ENCODE measurements at regions not wholly inside any gene's neighbourhood (a gene's known extent, or its start where the extent isn't known, plus 50 kb on each side); places are given as distances from the start of the nearest gene placed in this dataset.

- TF ChIP-seq POLR2A (IDR thresholded peaks at IDR 0.05) (no peak), CTCF (IDR thresholded peaks at IDR 0.05) (no peak), POLR2AphosphoS5 (IDR thresholded peaks at IDR 0.05) (no peak), EP300 (IDR thresholded peaks at IDR 0.05) (no peak)
Measured at GRCh38 chr15:39364721-39365120, 216.2 kb upstream of the THBS1 start.
